ELF-1 (cell line): ENCODE measurements at regions not wholly inside any gene's neighbourhood (a gene's known extent, or its start where the extent isn't known, plus 50 kb on each side); places are given as distances from the start of the nearest gene placed in this dataset.

Experiments used
- DNase-seq: peaks from one replicate; pipeline ENCODE4 v3.0.0-alpha.2; 2016; ENCODE audit warnings: low read depth, low spot score

GRCh38 chr1:221200464-221200863 is 321.2 kb downstream of the HLX start:
- no peak for DNase-seq

- DNase-seq, result no peak
These were observed 322.5 kb downstream of the HLX start for GRCh38 chr1:221201773-221202172.

- DNase-seq, result peak; percentile 66
These were observed 324.2 kb downstream of the HLX start for GRCh38 chr1:221203224-221204054.

- no peak for DNase-seq
These were observed 325.0 kb downstream of the HLX start for GRCh38 chr1:221204055-221204833.

GRCh38 chr1:221206076-221206475 is 326.8 kb downstream of the HLX start:
- DNase-seq, result no peak

GRCh38 chr1:221212926-221213325 is 333.7 kb downstream of the HLX start:
- DNase-seq, result no peak

GRCh38 chr1:221217029-221217428 is 337.8 kb downstream of the HLX start:
- DNase-seq, result no peak

GRCh38 chr1:221223281-221223680 is 344.0 kb downstream of the HLX start:
- no peak for DNase-seq

- DNase-seq, result no peak
These were observed 348.2 kb downstream of the HLX start for GRCh38 chr1:221227460-221227859.

GRCh38 chr1:221227872-221228337 is 348.7 kb downstream of the HLX start:
- DNase-seq, result peak; percentile 23

GRCh38 chr1:221228594-221228993 is 349.4 kb downstream of the HLX start:
- DNase-seq, result peak; percentile 44

- no peak for DNase-seq
These were observed 351.4 kb downstream of the HLX start for GRCh38 chr1:221230605-221231004.

- DNase-seq, result no peak
These were observed 355.5 kb downstream of the HLX start for GRCh38 chr1:221234791-221235190.

GRCh38 chr1:221237587-221237986 is 358.3 kb downstream of the HLX start:
- DNase-seq, result no peak

- no peak for DNase-seq
These were observed 359.9 kb downstream of the HLX start for GRCh38 chr1:221239181-221239580.

- no peak for DNase-seq
These were observed 360.5 kb downstream of the HLX start for GRCh38 chr1:221239792-221240191.

- DNase-seq, result no peak
These were observed 361.4 kb downstream of the HLX start for GRCh38 chr1:221240690-221241089.

- DNase-seq, result no peak
These were observed 361.9 kb downstream of the HLX start for GRCh38 chr1:221241157-221241556.

- no peak for DNase-seq
These were observed 362.3 kb downstream of the HLX start for GRCh38 chr1:221241592-221241991.

- DNase-seq, result no peak
These were observed 366.8 kb downstream of the HLX start for GRCh38 chr1:221246067-221246466.

- no peak for DNase-seq
These were observed 367.6 kb downstream of the HLX start for GRCh38 chr1:221246628-221247415.

- DNase-seq, result no peak
These were observed 372.3 kb downstream of the HLX start for GRCh38 chr1:221251580-221251979.
